Stimulated activated memory B cell treated with anti-CD40 and anti-IgM and Interleukin-4, amounts not matched to agents 10 μg/mL and 1 μg/mL and 100 μg/mL, for 72 hours (primary cell): ENCODE measurements at regions not wholly inside any gene's neighbourhood (a gene's known extent, or its start where the extent isn't known, plus 50 kb on each side); places are given as distances from the start of the nearest gene placed in this dataset.

Experiments used
- ATAC-seq: fragments of 150-1000 bp; cut with Tn5 transposase; 2 replicates; pipeline ENCODE4 v1.10.0; 2021
- H3K27ac Mint-ChIP-seq: one replicate; pipeline ENCODE4 v1.8.0; 2022; ENCODE audit warnings: mild to moderate bottlenecking, mixed read lengths
- H3K27me3 Mint-ChIP-seq: one replicate; pipeline ENCODE4 v1.8.0; 2022; ENCODE audit warnings: mixed read lengths
- H3K36me3 Mint-ChIP-seq: one replicate; pipeline ENCODE4 v1.8.0; 2022; ENCODE audit warnings: mixed read lengths
- H3K4me1 Mint-ChIP-seq: one replicate; pipeline ENCODE4 v1.8.0; 2022; ENCODE audit warnings: mixed read lengths
- H3K4me3 Mint-ChIP-seq: one replicate; pipeline ENCODE4 v1.8.0; 2022; ENCODE audit warnings: mild to moderate bottlenecking, moderate library complexity, mixed read lengths
- H3K9me3 Mint-ChIP-seq: one replicate; pipeline ENCODE4 v1.8.0; 2022; ENCODE audit warnings: mixed read lengths

DNA sequence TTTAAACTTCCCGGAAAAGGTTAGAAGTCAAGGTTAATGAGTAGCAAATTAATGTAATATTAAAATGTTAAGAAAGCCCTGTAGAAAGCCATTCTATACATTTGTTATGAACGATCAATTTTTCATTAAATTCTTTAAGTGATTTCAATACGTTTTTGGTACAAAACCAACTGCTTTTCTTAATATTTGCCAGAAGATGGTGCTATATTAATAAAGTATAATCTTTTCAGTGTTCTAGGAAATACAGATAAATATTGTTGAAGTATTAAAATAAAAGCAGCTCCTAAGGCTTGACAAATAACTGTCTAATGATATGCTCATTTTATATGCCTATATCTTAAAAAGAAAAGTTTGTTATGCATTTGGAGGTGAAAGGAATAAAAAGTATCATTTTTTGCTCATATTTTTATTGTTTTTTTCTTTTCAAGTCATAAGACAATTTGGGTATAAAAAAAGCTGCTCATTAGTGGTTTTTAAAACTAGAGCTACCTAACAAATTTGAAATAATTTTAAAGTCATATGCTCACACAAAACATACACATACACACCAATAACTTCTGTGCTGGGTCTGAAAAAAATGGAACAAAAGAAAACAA lies 130.3 kb upstream of the POT1 start:
- peaks cover 6% of the 10 kb centered on the region for H3K4me1 Mint-ChIP-seq
- H3K36me3 Mint-ChIP-seq: no peaks in the 10 kb centered on the region
- ATAC-seq: no peak
- H3K9me3 Mint-ChIP-seq: no peaks in the 10 kb centered on the region
- H3K27ac Mint-ChIP-seq: no peak overlapping the region
- no peaks in the 10 kb centered on the region for H3K27me3 Mint-ChIP-seq
- H3K4me3 Mint-ChIP-seq: no peak overlapping the region

GRCh38 chr7:125057963-125058362 lies 128.3 kb upstream of the POT1 start:
- Mint-ChIP-seq H3K36me3 (no peaks in the 10 kb centered on the region), H3K27me3 (no peaks in the 10 kb centered on the region), H3K27ac (no peak overlapping the region), H3K9me3 (no peaks in the 10 kb centered on the region), H3K4me3 (no peak overlapping the region), H3K4me1 (peaks cover 6% of the 10 kb centered on the region)
- ATAC-seq: no peak

DNA sequence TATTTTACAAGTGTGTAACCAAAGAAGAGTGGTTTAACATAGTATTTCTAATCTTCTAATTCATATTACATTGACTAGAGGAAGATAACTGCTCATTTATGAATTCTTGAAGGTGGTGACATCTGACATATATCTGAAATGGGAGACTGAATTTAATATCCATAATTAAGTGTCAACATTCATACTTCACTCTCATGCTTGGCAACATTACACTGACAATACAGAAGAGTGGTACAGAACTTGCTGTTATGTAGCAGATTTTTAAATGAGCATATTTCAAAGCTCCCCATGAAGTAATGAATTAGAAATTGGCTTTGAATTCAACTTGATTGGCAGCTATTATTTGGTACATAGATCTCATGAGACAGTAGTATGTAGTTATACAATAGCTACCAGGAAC lies 125.8 kb upstream of the POT1 start:
- no peak for ATAC-seq
- H3K4me3 Mint-ChIP-seq: no peak overlapping the region
- no peaks in the 10 kb centered on the region for H3K36me3 Mint-ChIP-seq
- no peaks in the 10 kb centered on the region for H3K4me1 Mint-ChIP-seq
- H3K27me3 Mint-ChIP-seq: no peaks in the 10 kb centered on the region
- no peaks in the 10 kb centered on the region for H3K9me3 Mint-ChIP-seq
- H3K27ac Mint-ChIP-seq: no peak overlapping the region

- H3K4me1 Mint-ChIP-seq: no peaks in the 10 kb centered on the region
- no peak overlapping the region for H3K27ac Mint-ChIP-seq
- peaks cover 6% of the 10 kb centered on the region for H3K9me3 Mint-ChIP-seq
- H3K27me3 Mint-ChIP-seq: no peaks in the 10 kb centered on the region
- H3K36me3 Mint-ChIP-seq: no peaks in the 10 kb centered on the region
- H3K4me3 Mint-ChIP-seq: no peak overlapping the region
- no peak for ATAC-seq
These were observed 117.1 kb upstream of the POT1 start for GRCh38 chr7:125046767-125047166.

DNA sequence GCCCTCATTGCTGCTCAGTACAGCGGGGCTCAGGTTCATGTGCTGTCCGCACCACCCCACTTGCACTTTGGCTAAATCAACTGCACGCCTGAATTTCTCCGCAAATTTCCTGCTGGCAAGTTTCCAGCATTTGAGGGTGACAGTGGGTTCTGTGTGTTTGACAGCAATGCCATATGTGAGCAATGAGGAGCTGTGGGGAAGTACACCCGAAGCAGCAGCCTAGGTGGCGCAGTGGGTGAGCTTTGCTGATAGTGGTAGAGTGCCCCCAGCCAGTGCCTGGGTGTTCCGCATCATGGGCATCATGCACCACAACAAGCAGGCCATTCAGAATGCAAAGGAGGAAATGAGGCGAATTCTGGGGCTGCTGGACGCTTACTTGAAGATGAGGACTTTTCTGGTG lies 103.9 kb upstream of the POT1 start:
- no peak for ATAC-seq
- no peaks in the 10 kb centered on the region for H3K9me3 Mint-ChIP-seq

GRCh38 chr7:125032943-125033342 lies 103.3 kb upstream of the POT1 start:
- Mint-ChIP-seq H3K4me1 (no peaks in the 10 kb centered on the region), H3K4me3 (no peak overlapping the region), H3K27ac (no peak overlapping the region), H3K9me3 (no peaks in the 10 kb centered on the region), H3K36me3 (no peaks in the 10 kb centered on the region), H3K27me3 (no peaks in the 10 kb centered on the region)
- ATAC-seq: no peak

More for the DNA sequence above, 103.9 kb upstream of the POT1 start:
- Mint-ChIP-seq H3K27me3 (no peaks in the 10 kb centered on the region), H3K4me1 (no peaks in the 10 kb centered on the region), H3K4me3 (no peak overlapping the region), H3K36me3 (no peaks in the 10 kb centered on the region), H3K27ac (no peak overlapping the region)

GRCh38 chr7:125030756-125031387 lies 101.2 kb upstream of the POT1 start:
- Mint-ChIP-seq H3K27ac (no peak overlapping the region), H3K36me3 (no peaks in the 10 kb centered on the region), H3K4me1 (no peaks in the 10 kb centered on the region), H3K9me3 (no peaks in the 10 kb centered on the region), H3K27me3 (no peaks in the 10 kb centered on the region), H3K4me3 (no peak overlapping the region)
- ATAC-seq: no peak

- Mint-ChIP-seq H3K4me3 (no peak overlapping the region), H3K36me3 (no peaks in the 10 kb centered on the region), H3K4me1 (no peaks in the 10 kb centered on the region), H3K27me3 (no peaks in the 10 kb centered on the region), H3K27ac (no peak overlapping the region), H3K9me3 (peaks cover 9% of the 10 kb centered on the region)
- ATAC-seq: no peak
These were observed 96.0 kb upstream of the POT1 start for GRCh38 chr7:125025620-125026019.

GRCh38 chr7:125020801-125021200 lies 91.2 kb upstream of the POT1 start:
- Mint-ChIP-seq H3K4me1 (no peaks in the 10 kb centered on the region), H3K36me3 (no peaks in the 10 kb centered on the region), H3K27me3 (no peaks in the 10 kb centered on the region), H3K27ac (no peak overlapping the region), H3K4me3 (no peak overlapping the region), H3K9me3 (peaks cover 10% of the 10 kb centered on the region)
- ATAC-seq: no peak

DNA sequence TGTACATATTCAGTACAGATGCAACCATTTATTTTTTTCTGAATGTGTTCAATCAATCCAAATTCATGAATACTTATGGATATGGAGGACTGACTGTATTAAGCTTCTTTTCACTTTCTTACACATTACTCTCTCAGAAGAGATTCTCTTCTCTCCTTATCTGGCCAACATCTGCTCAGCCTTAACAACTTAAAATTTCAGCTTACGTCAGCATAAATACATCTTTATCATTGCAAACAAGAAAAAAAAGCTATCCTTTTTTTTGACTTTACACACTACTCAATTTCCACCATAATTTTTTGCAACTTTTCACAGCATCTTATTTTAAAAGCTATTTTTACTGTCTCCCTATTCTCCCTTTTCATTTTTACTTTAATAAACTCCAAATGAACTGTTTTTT lies 80.9 kb upstream of the POT1 start:
- H3K27ac Mint-ChIP-seq: no peak overlapping the region
- no peaks in the 10 kb centered on the region for H3K9me3 Mint-ChIP-seq
- no peaks in the 10 kb centered on the region for H3K4me1 Mint-ChIP-seq
- H3K4me3 Mint-ChIP-seq: no peak overlapping the region
- no peak for ATAC-seq
- H3K36me3 Mint-ChIP-seq: no peaks in the 10 kb centered on the region
- no peaks in the 10 kb centered on the region for H3K27me3 Mint-ChIP-seq

GRCh38 chr7:124996778-124997177 lies 67.2 kb upstream of the POT1 start:
- H3K27ac Mint-ChIP-seq: no peak overlapping the region
- no peaks in the 10 kb centered on the region for H3K4me1 Mint-ChIP-seq
- ATAC-seq: peak; percentile 89
- H3K27me3 Mint-ChIP-seq: no peaks in the 10 kb centered on the region
- no peaks in the 10 kb centered on the region for H3K36me3 Mint-ChIP-seq
- no peak overlapping the region for H3K4me3 Mint-ChIP-seq
- peaks cover 8% of the 10 kb centered on the region for H3K9me3 Mint-ChIP-seq

DNA sequence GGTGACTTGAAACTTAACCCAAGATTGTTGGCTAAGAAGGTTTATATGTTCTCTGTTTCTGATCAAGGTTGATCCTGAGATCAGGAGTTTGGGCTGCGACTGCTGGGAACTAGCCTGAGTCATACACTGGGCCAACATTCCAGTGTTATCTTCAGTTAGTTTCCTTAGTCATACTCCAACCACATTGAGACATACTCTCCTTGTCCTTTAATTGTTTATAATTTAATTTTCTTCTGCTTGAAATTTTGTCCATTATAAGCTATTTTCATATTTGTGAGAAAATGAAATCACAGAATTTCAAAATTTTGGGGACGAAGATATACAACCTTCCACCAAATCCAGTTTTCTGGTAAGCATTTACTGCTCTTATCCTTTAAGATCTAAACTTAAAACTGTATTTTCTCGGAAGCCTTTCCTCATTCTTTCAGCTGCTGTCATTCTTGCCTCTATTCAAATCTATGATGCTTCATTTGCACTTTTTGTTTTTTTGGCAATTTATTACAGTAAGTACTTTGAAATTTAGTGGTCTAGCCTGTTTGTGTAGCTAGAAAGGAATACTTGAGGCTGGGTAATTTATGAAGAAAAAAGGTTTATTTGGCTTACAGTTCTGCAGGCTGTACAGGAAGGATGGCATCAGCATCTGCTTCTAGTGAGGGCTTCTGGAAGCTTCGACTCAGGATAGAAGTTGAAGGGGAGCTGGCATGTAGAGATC lies 63.4 kb upstream of the POT1 start:
- ATAC-seq: no peak
- H3K36me3 Mint-ChIP-seq: no peaks in the 10 kb centered on the region

DNA sequence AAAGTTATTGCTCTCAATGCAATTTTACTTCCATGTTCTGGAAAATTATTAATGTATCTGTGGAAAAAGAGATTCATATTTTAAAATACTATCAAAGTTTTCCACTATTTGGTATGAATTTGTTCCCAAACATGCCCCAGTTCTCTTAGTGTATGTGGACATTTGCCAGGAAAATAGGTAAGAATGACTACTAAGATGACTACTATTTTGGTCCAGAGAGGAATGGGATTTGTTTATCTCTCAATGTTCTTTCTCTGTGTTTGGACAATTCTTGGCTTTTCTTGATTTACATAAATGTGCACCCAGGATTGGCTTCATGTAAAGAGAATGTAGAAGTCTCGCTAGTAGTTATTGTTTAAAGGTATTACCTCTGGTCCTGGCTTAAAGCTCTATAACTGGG lies 60.3 kb upstream of the POT1 start:
- Mint-ChIP-seq H3K4me1 (no peaks in the 10 kb centered on the region), H3K9me3 (peaks cover 5% of the 10 kb centered on the region), H3K27ac (no peak overlapping the region), H3K4me3 (no peak overlapping the region), H3K36me3 (no peaks in the 10 kb centered on the region), H3K27me3 (no peaks in the 10 kb centered on the region)
- no peak for ATAC-seq

More for the DNA sequence above, 63.4 kb upstream of the POT1 start:
- H3K4me1 Mint-ChIP-seq: no peaks in the 10 kb centered on the region
- H3K27ac Mint-ChIP-seq: no peak overlapping the region
- no peak overlapping the region for H3K4me3 Mint-ChIP-seq
- no peaks in the 10 kb centered on the region for H3K27me3 Mint-ChIP-seq
- H3K9me3 Mint-ChIP-seq: peaks cover 3% of the 10 kb centered on the region
